Esophagus mucosa (tissue), 1 donor: ENCODE measurements at regions not wholly inside any gene's neighbourhood (a gene's known extent, or its start where the extent isn't known, plus 50 kb on each side); places are given as distances from the start of the nearest gene placed in this dataset.

Experiments
- ATAC-seq: fragments of 200-7000 bp; cut with Tn5 transposase; one replicate; pipeline ENCODE4 v1.9.1; 2020
- donor health status: DM: yes; HTN: yes; CAD: no.

DNA sequence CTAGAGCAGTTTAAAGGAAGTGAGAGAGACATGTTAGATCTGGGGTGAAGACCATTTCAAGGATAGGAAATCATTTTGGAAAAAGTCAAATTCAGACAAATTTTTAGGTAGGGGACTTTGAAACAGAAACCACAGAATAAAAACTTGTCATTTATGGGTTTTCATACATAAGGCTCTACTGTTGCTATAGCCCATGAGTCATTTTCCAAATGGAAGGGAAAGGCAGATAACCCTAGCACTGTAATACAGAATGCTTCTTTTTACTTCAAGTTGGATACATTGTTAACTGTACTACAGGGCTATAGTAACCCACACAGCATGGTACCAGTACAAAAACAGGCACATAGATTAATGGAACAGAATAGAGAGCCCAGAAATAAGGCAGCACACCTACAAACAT, 455.4 kb downstream of the EBF1 start:
- ATAC-seq = no peak

DNA sequence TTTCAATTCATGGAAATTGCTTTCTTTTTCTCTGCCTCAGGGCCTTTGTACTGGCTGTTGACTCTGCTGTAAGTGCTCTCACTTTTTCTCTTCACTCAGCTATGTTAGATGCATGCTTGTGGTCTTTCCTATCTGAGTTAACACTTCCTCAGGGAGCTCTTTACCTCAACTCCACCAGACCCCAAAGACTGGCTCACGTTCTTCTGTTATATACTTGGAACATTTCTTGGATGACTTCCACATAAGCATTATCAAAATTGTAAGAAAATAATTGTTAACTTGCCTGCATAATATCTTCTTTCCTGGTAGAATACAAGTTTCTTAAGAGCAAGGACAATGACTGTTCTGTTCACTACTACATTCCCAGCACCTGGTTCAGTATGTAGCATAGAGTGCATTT, 455.9 kb downstream of the EBF1 start:
- ATAC-seq = no peak

GRCh38 chr5:158642879-158643278, 456.8 kb downstream of the EBF1 start:
- ATAC-seq = no peak

GRCh38 chr5:158641016-158641415, 458.7 kb downstream of the EBF1 start:
- ATAC-seq = no peak

DNA sequence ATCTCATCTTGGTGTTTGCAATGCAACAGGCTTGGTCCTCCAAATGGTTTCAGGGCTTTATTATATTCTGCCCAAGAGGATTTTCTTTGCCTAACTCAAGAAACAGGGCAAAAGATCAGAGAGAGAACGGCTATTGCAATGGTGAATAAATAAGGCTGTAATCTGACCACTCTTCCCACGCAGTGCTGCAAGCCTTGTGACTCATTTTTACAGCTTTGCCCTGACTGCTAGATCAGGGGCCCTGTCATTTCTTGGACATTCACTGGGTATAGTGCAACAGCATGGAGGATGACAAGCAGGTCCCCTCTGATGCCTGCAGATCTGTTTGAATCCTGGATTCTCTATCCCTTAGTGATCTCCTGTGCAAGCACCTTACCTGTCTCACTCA, 459.1 kb downstream of the EBF1 start:
- ATAC-seq = no peak

DNA sequence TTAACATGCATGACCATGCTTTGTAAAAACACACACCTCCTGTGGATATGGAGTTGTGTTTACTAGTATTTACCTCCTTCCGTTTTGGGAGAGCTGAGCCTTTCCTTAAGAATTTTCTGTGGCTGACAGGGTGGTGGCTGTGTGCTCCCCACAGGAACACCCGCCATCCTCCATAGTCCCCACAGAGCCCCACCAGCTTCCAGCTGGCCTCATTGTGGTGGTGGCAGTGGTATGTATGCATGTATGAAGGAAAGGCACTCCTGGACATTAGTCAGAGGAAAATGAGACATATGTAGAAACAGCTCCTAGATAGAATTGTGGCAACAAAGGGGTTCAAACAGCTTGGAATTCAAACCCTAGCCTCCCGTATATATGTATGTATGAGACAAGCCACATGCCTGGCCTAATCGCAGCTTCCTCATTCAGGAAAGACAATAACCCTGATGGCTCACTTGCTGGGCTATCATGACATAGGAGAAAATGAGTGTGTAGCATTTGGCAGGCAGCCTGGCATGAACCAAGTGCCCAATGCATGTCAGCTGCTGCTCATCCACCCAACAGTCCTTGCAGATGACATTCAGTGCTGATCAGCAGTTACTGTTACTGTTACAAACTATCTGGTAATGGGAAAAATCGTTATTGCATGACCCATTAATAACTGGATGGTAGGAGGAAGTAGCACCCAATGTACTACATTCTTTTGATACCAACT, 459.7 kb downstream of the EBF1 start:
- no peak for ATAC-seq

- ATAC-seq = no peak
These were observed 461.3 kb downstream of the EBF1 start for GRCh38 chr5:158638396-158638795.

GRCh38 chr5:158637039-158637438, 462.7 kb downstream of the EBF1 start:
- ATAC-seq = no peak

GRCh38 chr5:158635565-158635964, 464.2 kb downstream of the EBF1 start:
- ATAC-seq = no peak

DNA sequence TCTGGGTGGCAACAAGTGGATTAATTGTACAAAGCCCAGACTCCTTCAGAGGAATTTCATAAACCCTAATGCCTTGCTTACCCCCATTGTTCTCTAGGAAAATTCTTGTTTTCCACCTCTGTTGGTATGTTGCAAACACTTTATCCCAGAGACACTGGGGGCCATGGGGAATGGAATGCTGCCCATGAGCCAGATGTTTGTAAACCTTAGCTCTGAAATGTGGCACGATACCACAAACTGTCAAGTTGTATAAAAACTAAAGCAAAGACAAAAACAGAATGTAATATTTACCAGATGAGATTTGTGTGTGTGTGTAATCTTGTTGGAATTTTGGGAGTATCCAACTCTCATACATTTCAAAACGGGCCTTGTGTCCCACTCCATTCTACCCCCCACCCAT, 465.0 kb downstream of the EBF1 start:
- ATAC-seq = no peak

- no peak for ATAC-seq
These were observed 470.0 kb downstream of the EBF1 start for GRCh38 chr5:158629591-158630312.

DNA sequence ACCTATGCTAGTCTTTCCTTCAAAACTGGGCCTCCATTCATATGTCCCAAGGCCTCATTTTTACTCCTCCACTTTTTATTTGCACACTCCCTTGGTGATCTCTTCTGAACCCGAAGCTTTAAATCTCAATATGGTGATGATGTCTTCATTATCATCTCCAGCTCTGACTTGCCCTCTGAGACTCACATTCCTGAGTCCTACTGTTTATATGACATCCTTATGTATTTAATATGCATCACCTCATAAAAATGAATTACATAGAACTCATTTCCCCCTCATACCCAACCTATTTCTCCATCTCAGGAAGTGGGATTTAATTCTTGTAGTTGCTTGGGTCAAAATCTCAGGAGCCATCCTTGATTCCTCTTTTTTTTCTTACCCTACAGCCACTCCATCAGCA, 473.0 kb downstream of the EBF1 start:
- no peak for ATAC-seq

GRCh38 chr5:158623971-158624370, 475.7 kb downstream of the EBF1 start:
- no peak for ATAC-seq

DNA sequence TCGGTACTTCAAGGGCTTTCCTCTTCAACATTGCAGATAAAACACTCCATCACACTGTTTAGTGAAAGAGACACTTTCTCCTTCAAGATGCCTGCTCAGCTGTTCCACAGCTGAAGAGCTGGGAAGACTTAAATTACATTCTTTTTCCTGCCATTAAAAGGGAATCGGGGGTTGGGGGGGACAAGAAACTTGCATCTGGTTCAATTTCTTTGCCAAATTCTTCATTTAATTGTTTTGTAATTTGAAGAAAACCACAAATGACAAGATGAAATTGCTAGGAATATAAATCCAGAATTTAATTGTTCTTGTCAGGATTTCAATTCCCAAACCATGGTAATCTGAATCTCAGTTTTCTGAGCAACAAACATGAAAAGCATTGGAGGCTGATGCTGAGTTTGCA, 478.3 kb downstream of the EBF1 start:
- ATAC-seq = no peak

DNA sequence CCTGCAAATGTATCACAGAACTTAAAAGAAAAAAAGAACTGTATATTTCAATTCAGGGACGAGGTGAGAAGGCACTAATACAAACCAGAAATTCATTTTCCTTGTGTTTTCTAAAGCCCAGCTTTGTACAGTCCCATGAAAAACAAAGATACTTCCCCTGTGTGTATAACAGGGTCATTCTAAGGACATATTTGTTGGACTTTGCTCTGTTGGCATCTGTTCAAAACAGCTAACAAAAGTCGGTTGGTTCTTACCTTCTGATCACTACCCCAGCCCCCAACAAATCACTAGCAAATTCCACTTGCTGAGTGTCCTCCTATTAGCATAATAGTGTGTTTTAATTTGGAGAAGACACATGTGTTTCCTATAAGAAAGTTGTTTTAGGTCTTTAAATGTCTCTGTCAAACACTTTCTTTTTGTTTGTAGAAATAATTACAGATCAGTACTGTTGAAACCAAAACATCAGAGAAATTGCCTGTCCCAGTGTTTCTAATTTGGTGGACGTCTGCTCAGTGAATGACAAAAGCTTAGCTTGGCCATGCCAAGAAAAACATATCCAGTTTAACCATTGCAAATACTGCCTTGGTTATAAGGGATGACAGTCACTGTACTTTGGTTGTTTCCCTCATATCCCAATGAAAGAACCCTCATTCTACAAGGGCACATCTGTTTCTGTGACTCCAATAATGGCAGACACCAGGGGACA, 480.5 kb downstream of the EBF1 start:
- ATAC-seq = no peak

GRCh38 chr5:158618256-158618655, 481.5 kb downstream of the EBF1 start:
- ATAC-seq = no peak

- no peak for ATAC-seq
These were observed 483.0 kb downstream of the EBF1 start for GRCh38 chr5:158616707-158617106.

GRCh38 chr5:158614951-158615350, 484.8 kb downstream of the EBF1 start:
- ATAC-seq = no peak

DNA sequence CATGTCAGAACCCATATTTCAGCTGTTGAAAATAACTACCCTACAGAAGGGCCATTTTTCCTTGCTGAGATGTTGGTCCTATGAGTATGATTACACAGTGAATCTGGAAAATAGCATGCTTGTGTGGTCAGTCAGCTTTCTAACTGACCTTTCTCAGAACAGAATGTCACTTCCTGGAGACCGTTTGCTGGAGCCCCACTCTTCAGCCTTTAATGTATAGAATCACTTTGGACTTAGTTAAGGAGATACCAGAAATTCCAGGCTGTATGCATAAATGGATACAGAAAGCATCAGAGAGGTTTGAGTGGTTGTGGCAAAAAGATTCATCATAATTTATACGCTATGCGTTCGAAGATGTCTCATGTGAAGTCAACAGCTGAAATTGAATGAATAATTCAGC, 488.1 kb downstream of the EBF1 start:
- no peak for ATAC-seq

GRCh38 chr5:158610051-158610415, 489.7 kb downstream of the EBF1 start:
- ATAC-seq = no peak

- ATAC-seq = no peak
These were observed 490.2 kb downstream of the EBF1 start for GRCh38 chr5:158609333-158610050.

DNA sequence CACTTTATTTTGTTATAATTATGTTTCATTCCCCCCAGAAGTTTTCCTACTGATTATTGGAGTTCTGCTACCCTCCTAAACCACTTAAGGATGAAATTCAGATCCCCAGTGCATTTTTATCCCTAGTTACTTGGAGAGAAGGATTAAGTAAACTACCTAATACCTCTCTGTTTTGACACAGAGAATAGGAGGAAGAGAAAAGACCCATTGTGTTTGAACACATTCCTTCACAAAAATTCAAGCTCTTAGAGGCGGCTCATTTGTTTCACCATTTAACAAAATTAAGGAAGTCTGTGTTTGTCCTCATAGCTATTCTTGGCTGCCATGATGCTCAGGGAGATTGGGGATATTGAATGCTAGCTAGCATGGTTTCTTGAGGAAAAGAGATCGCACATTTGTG, 492.6 kb downstream of the EBF1 start:
- no peak for ATAC-seq

DNA sequence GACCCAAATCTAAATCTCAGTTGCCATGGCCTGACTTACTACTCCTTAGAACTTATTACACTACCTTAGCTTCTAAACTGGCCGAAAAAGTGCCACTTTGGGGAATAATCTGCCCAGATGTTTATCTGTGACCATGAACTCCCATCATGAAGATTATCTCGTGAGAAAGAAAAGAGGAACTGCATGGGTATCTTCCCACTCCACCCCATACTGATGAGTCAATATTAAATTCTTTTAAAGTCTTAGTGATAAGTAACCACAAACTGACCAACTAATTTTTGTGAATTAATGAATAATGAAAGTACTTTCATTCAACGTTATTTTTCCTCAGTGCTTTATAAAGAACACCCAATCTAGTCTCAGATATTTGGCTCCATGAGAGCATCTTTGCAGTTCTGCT, 493.5 kb downstream of the EBF1 start:
- no peak for ATAC-seq
